RWPE2 (cell line): ENCODE measurements at regions not wholly inside any gene's neighbourhood (a gene's known extent, or its start where the extent isn't known, plus 50 kb on each side); places are given as distances from the start of the nearest gene placed in this dataset.
A peak's percentile ranks its signal among the peaks of the same experiment; 100 is the strongest.

ENCODE experiments used
- ATAC-seq: fragments of 200-7000 bp; cut with Tn5 transposase; 3 replicates; pipeline ENCODE4 v1.9.1; 2021; ENCODE audit warnings: low read depth
- DNase-seq: peaks from one replicate; pipeline ENCODE4 v3.0.0-alpha.2; 2020; ENCODE audit warnings: low spot score
- H3K27ac ChIP-seq: fragments of 450-650 bp; 2 replicates; pipeline ENCODE4 v1.5.1; 2017; ENCODE audit warnings: mild to moderate bottlenecking; ENCODE audit not compliant: poor library complexity, severe bottlenecking
- H3K27me3 ChIP-seq: fragments of 250-450 bp; sonication (Bioruptor Pico); 2 replicates; pipeline ENCODE4 v1.5.1; 2021; ENCODE audit warnings: mild to moderate bottlenecking, moderate library complexity; ENCODE audit not compliant: insufficient read depth, poor library complexity, severe bottlenecking
- H3K36me3 ChIP-seq: fragments of 250-450 bp; sonication (Bioruptor Pico); 2 replicates; pipeline ENCODE4 v1.5.1; 2020; ENCODE audit warnings: low read depth, mild to moderate bottlenecking, moderate library complexity
- H3K4me1 ChIP-seq: fragments of 250-450 bp; sonication (Bioruptor Pico); 2 replicates; pipeline ENCODE4 v1.5.1; 2021; ENCODE audit warnings: mild to moderate bottlenecking, moderate library complexity; ENCODE audit not compliant: insufficient read depth, poor library complexity, severe bottlenecking
- H3K4me3 ChIP-seq: fragments of 250-450 bp; sonication (Bioruptor Pico); 2 replicates; pipeline ENCODE4 v1.5.1; 2021; ENCODE audit warnings: mild to moderate bottlenecking, moderate library complexity; ENCODE audit not compliant: severe bottlenecking
- H3K9me3 ChIP-seq: fragments of 250-450 bp; sonication (Bioruptor Pico); 2 replicates; pipeline ENCODE4 v1.5.1; 2021; ENCODE audit warnings: mild to moderate bottlenecking, moderate library complexity; ENCODE audit not compliant: severe bottlenecking
- CTCF ChIP-seq: fragments of 450-650 bp; IDR thresholded peaks from one replicate; pipeline ENCODE4 v1.5.1; 2017; ENCODE audit warnings: mild to moderate bottlenecking, moderate library complexity; ENCODE audit not compliant: poor library complexity, severe bottlenecking

GRCh38 chr9:694403-695154 lies 146.9 kb upstream of the DMRT1 start:
- TF ChIP-seq CTCF, result no peak
- ATAC-seq, result peak; percentile 85
- peak; percentile 84 for DNase-seq
- H3K36me3 ChIP-seq, result peaks cover 24% of the 10 kb centered on the region
- no peaks in the 10 kb centered on the region for H3K9me3 ChIP-seq
- peak overlapping the region; percentile 99 for H3K27ac ChIP-seq
- H3K27me3 ChIP-seq, result no peaks in the 10 kb centered on the region
- no peak overlapping the region for H3K4me3 ChIP-seq
- H3K4me1 ChIP-seq, result peaks cover 64% of the 10 kb centered on the region

DNA sequence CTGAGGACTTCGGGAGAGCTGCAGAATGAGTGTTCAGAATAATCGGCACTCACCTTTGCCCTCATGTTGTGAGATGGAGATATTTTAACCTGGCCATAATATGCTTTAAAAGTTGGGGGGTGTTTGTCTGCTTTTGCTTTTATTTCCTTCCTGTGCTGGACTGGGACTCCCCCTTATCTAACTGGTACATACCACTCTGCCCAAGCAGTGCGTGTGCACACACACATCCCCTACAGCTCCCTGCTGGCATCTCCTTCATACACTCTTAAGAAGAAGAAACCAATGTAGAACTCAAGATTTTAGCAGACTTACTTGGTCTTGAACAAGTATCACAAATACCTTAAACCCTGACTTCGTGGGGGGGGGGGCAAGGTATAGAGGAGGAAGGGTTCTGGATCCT lies 146.2 kb upstream of the DMRT1 start:
- Histone ChIP-seq H3K9me3 (no peaks in the 10 kb centered on the region), H3K27ac (peak overlapping the region; percentile 99), H3K4me3 (no peak overlapping the region), H3K4me1 (peaks cover 64% of the 10 kb centered on the region), H3K36me3 (peaks cover 29% of the 10 kb centered on the region), H3K27me3 (no peaks in the 10 kb centered on the region)
- no peak for TF ChIP-seq CTCF
- DNase-seq (no peak), ATAC-seq (no peak)

- H3K4me3 ChIP-seq, result no peak overlapping the region
- H3K4me1 ChIP-seq, result peaks cover 64% of the 10 kb centered on the region
- H3K36me3 ChIP-seq, result peaks cover 39% of the 10 kb centered on the region
- ATAC-seq (peak; percentile 60), DNase-seq (no peak)
- no peaks in the 10 kb centered on the region for H3K27me3 ChIP-seq
- no peaks in the 10 kb centered on the region for H3K9me3 ChIP-seq
- H3K27ac ChIP-seq, result peak overlapping the region; percentile 99
- peak; percentile 18 for TF ChIP-seq CTCF
These were observed 144.9 kb upstream of the DMRT1 start for GRCh38 chr9:696332-697323.

- no peak for DNase-seq
- peaks cover 51% of the 10 kb centered on the region for H3K4me1 ChIP-seq
- peak; percentile 24 for ATAC-seq
- H3K27ac ChIP-seq, result peak overlapping the region; percentile 99
- no peak for TF ChIP-seq CTCF
- H3K27me3 ChIP-seq, result no peaks in the 10 kb centered on the region
- H3K4me3 ChIP-seq, result no peak overlapping the region
- no peaks in the 10 kb centered on the region for H3K9me3 ChIP-seq
- H3K36me3 ChIP-seq, result peaks cover 51% of the 10 kb centered on the region
These were observed 143.2 kb upstream of the DMRT1 start for GRCh38 chr9:698276-698675.
